ENCODE measurements at regions not wholly inside any gene's neighbourhood (a gene's known extent, or its start where the extent isn't known, plus 50 kb on each side); places are given as distances from the start of the nearest gene placed in this dataset.

DNA sequence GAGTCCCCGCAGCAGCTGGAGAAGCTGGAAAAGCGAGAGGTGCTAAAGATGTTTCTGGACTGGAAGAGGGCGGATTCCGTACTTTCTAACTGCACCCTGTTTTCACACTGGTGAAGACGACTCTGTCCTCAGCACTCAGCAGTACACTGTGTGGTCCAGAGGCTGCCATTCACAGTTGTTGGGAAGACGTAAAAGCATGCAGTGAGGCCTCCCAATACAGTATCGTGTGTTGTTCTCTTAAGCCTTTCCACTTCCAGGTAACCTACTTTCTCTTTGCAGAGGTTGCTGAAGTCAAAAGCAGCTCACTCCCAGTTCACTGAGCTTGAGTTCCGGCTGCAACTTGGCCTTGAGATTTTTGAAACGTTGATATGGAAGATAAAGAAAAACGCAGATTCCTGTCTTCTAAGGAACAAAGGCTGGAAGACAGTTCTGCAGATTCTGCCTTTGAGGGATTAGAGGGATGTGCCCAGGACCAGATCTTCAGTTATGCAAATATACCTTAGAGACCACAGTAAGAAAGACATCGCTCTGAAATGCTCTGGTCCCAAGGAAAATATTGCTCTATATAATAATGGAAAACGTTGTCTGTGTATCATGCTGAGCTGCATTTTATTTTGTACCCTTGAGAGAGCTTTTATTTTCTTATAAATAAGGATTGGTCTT lies 540.9 kb downstream of the TRIML1 start:
- TF ChIP-seq, protein P1, sequence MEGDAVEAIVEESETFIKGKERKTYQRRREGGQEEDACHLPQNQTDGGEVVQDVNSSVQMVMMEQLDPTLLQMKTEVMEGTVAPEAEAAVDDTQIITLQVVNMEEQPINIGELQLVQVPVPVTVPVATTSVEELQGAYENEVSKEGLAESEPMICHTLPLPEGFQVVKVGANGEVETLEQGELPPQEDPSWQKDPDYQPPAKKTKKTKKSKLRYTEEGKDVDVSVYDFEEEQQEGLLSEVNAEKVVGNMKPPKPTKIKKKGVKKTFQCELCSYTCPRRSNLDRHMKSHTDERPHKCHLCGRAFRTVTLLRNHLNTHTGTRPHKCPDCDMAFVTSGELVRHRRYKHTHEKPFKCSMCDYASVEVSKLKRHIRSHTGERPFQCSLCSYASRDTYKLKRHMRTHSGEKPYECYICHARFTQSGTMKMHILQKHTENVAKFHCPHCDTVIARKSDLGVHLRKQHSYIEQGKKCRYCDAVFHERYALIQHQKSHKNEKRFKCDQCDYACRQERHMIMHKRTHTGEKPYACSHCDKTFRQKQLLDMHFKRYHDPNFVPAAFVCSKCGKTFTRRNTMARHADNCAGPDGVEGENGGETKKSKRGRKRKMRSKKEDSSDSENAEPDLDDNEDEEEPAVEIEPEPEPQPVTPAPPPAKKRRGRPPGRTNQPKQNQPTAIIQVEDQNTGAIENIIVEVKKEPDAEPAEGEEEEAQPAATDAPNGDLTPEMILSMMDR (IDR thresholded peaks at IDR 0.05; ENCODE audit: low read length) = no peak
- no peak for TF ChIP-seq EZH2 (optimal IDR thresholded peaks at IDR 0.05; ENCODE audit: low read depth, low read length)
